ENCODE measurements at regions not wholly inside any gene's neighbourhood (a gene's known extent, or its start where the extent isn't known, plus 50 kb on each side); places are given as distances from the start of the nearest gene placed in this dataset.

DNA sequence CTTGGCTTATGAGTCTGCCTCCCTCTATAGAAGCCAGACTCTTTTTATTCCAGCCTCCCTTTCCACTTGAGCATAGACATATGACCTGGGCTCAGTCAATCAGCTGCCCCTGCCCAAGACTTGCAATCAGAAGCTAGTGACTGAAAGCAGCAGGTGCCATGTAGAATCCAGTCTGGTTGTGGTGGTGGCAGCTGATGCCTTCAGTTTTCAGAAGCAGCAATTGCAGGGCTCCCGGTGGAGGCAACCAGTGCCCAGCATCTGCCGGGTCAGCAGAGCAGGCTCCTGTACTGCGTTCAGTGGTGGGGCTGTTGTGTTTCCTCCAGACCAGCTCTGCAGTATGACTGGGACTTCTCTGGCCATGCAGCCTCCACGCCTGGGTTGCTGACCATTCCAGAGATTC, 53.9 kb upstream of the PALM2AKAP2 start:
- no peaks in the 10 kb centered on the region for H3K27me3 ChIP-seq (ENCODE audit: control insufficient read depth, insufficient read depth, low read length)
- no peaks in the 10 kb centered on the region for H3K36me3 ChIP-seq (ENCODE audit: control insufficient read depth, insufficient read depth, low read length)
- no peak overlapping the region for H3K4me3 ChIP-seq (ENCODE audit: low read length)
- DNase-seq (no peak), ATAC-seq (no peak)
- no peaks in the 10 kb centered on the region for H3K9me3 Mint-ChIP-seq
- TF ChIP-seq, protein P1, sequence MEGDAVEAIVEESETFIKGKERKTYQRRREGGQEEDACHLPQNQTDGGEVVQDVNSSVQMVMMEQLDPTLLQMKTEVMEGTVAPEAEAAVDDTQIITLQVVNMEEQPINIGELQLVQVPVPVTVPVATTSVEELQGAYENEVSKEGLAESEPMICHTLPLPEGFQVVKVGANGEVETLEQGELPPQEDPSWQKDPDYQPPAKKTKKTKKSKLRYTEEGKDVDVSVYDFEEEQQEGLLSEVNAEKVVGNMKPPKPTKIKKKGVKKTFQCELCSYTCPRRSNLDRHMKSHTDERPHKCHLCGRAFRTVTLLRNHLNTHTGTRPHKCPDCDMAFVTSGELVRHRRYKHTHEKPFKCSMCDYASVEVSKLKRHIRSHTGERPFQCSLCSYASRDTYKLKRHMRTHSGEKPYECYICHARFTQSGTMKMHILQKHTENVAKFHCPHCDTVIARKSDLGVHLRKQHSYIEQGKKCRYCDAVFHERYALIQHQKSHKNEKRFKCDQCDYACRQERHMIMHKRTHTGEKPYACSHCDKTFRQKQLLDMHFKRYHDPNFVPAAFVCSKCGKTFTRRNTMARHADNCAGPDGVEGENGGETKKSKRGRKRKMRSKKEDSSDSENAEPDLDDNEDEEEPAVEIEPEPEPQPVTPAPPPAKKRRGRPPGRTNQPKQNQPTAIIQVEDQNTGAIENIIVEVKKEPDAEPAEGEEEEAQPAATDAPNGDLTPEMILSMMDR (IDR thresholded peaks at IDR 0.05): no peak
- no peak overlapping the region for H3K27ac Mint-ChIP-seq
- H3K4me1 Mint-ChIP-seq: no peaks in the 10 kb centered on the region
- H3K4me1 ChIP-seq (ENCODE audit: control insufficient read depth, insufficient read depth, low read length): no peaks in the 10 kb centered on the region
- H3K27me3 Mint-ChIP-seq (ENCODE audit: low read depth in 2 of 2): no peaks in the 10 kb centered on the region
- no peaks in the 10 kb centered on the region for H3K9me3 ChIP-seq (ENCODE audit: control insufficient read depth, insufficient read depth, low read length)
- no peaks in the 10 kb centered on the region for H3K36me3 Mint-ChIP-seq
- no peak overlapping the region for H3K4me3 Mint-ChIP-seq
- H3K27ac ChIP-seq (ENCODE audit: low read length): no peak overlapping the region
- intact Hi-C loops (cut with micrococcal nuclease): no loop called here
- 91% methylated on average over 4 of the region's 4 CpGs for WGBS (ENCODE audit: insufficient coverage)

DNA sequence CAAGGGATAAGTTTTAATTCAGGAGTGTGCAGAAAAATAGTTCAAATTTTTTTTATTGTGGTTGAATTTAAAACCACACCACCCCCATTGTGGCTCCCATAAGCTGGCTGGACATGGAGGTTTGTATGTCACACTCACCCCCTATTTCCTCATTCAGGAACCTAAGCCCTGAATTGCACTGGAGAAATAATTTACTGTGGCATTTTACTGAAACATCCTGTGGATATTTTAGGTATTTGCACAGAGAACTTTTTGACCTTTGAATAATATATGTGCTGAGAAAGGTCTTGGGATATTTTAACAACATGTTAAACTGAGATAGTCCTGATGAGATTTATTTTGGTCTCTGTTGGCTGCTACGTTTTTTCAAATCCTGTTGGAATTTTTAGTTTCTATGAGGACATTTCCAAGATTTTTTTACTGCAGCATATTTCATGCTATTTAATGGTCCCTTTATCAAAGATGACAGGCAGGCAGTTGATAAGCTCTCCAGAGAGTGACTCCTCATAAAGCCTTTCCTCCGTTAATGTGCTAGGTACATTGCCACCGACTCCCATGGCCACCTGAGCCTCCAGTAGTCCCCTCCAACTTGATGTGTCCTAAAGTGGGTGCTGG, 51.2 kb upstream of the PALM2AKAP2 start:
- H3K4me1 Mint-ChIP-seq: no peaks in the 10 kb centered on the region
- no peaks in the 10 kb centered on the region for H3K27me3 ChIP-seq (ENCODE audit: control insufficient read depth, insufficient read depth, low read length)
- TF ChIP-seq, protein P1 (IDR thresholded peaks at IDR 0.05): no peak
- H3K4me3 ChIP-seq (ENCODE audit: low read length): no peak overlapping the region
- intact Hi-C loops (cut with micrococcal nuclease): no loop called here
- no peaks in the 10 kb centered on the region for H3K36me3 Mint-ChIP-seq
- H3K27ac ChIP-seq (ENCODE audit: low read length): no peak overlapping the region
- H3K4me1 ChIP-seq (ENCODE audit: control insufficient read depth, insufficient read depth, low read length): no peaks in the 10 kb centered on the region
- H3K9me3 ChIP-seq (ENCODE audit: control insufficient read depth, insufficient read depth, low read length): no peaks in the 10 kb centered on the region
- DNase-seq (no peak), ATAC-seq (no peak)
- WGBS (ENCODE audit: insufficient coverage): 78% methylated on average over 3 of the region's 3 CpGs
- no peaks in the 10 kb centered on the region for H3K36me3 ChIP-seq (ENCODE audit: control insufficient read depth, insufficient read depth, low read length)
- peaks cover 0 to 4% of the 10 kb centered on the region in 2 donors for H3K27me3 Mint-ChIP-seq (ENCODE audit: low read depth in 2 of 2)
- no peak overlapping the region for H3K27ac Mint-ChIP-seq
- H3K4me3 Mint-ChIP-seq: no peak overlapping the region
- no peaks in the 10 kb centered on the region for H3K9me3 Mint-ChIP-seq

DNA sequence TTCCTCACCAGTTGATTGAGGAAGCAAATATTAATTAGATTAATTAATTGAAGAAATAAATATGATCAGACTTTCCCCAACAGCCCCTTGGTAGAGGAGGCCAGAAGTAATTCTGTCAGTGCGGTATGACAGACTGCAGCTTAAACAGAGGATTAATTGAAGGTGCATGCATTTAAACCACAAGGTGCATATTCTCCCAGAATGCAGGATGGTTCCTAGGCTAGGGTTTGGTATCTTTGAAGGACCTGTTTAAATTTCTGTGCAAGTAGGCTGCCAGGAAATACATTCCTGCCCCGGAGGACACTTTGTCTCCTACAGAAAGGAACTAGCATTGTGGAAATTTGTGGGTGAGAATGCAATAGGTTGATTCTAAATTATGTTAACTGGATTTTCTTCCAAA, 50.5 kb upstream of the PALM2AKAP2 start:
- H3K4me3 Mint-ChIP-seq: no peak overlapping the region
- TF ChIP-seq, protein P1 (IDR thresholded peaks at IDR 0.05): no peak
- H3K27ac Mint-ChIP-seq: no peak overlapping the region
- intact Hi-C loops (cut with micrococcal nuclease): no loop called here
- H3K36me3 Mint-ChIP-seq: no peaks in the 10 kb centered on the region
- Histone ChIP-seq H3K27me3 (ENCODE audit: control insufficient read depth, insufficient read depth, low read length) (no peaks in the 10 kb centered on the region), H3K9me3 (ENCODE audit: control insufficient read depth, insufficient read depth, low read length) (no peaks in the 10 kb centered on the region), H3K4me1 (ENCODE audit: control insufficient read depth, insufficient read depth, low read length) (no peaks in the 10 kb centered on the region), H3K4me3 (ENCODE audit: low read length) (no peak overlapping the region), H3K27ac (ENCODE audit: low read length) (no peak overlapping the region), H3K36me3 (ENCODE audit: control insufficient read depth, insufficient read depth, low read length) (no peaks in the 10 kb centered on the region)
- DNase-seq: no peak
- H3K27me3 Mint-ChIP-seq (ENCODE audit: low read depth in 2 of 2): peaks cover 0 to 4% of the 10 kb centered on the region in 2 donors
- WGBS (ENCODE audit: insufficient coverage): 87% methylated on average over 2 of the region's 2 CpGs
- H3K4me1 Mint-ChIP-seq: no peaks in the 10 kb centered on the region
- H3K9me3 Mint-ChIP-seq: peaks cover 0 to 2% of the 10 kb centered on the region in 2 donors
- no peak for ATAC-seq

Measured in natural killer cell (primary cell).